Activated CD4-positive, alpha-beta T cell treated with anti-CD3 and anti-CD28 coated beads, Interleukin-2, Interleukin-4, amounts not matched to agents 100 ng/mL and 50 ng/mL, durations not matched to agents 16 hours and 8 hours (primary cell): ENCODE measurements at regions not wholly inside any gene's neighbourhood (a gene's known extent, or its start where the extent isn't known, plus 50 kb on each side); places are given as distances from the start of the nearest gene placed in this dataset.

ENCODE experiments used
- DNase-seq: peaks from one replicate; pipeline ENCODE4 v3.0.0-alpha.2; 2020; ENCODE audit warnings: low spot score

DNA sequence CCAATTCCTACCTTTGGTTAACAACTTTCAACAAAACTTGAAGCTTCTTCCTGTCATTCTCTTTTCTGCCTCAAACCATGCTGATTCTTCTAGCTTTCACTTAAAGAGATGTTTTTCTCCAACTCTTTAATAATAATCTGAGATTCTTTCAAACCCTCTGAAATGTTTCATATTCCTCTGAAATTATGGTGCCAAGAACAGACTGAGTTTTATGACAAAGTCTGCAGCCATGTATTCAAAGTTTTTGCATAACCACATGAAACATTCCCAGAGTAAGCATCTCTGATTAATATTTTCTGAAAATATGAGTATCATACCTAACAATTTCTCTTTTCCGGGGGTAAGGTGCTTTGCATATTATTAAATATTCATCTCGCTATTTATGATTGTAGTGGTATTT, 59.1 kb upstream of the DCN start:
- DNase-seq: no peak

DNA sequence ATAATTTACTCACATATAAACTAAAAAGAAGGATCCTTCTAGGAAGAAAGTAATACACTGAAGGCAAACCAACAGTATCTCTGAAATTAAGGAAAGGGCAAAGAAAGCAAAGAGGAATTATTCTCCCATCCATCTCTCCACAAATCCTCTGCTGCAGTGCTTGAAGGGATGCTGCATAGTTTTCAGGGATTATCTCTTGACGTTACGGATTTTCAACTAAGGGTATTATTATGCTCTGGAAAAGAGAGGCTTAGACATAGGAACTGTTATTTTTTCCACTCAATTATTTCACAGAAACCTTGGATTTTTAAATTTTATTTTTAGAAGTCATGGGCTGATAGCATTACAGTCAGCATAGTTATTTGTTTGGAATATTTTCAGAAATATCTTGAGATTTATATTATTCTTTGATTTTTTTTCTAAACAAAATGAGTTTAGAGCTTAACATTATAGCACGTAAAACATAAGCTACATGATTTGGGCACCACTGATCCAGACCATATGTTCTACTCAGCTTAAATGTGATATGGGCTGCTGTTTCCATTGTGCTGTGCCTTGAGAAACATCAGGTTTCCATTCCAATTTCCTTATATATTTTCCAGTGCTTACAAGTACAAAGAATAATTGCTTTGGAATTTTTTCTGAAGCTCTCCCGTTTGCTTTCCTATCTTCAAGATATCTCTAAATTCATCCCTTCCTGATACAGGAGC, 57.9 kb upstream of the DCN start:
- DNase-seq: no peak

DNA sequence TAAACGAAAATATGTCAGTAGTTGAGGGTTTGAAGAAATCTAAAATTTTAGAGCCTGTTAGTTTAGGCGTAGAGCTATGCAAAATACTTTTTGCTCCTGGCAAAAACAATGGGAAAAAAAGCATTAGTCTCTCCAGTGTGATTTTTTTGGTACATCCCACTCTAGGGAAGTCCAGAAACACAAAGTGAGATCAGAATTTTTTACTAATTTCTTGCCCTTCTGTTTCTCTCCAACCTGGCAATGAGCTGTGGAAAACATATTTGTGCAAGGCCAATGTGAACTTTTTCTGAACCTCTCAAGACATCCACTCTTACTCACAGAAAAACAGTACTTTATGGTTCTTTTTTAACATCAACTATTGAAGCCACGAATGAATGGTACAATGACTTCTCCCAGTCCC, 56.9 kb upstream of the DCN start:
- DNase-seq: no peak
